Lower leg skin (tissue), 3 donors: ENCODE measurements at regions not wholly inside any gene's neighbourhood (a gene's known extent, or its start where the extent isn't known, plus 50 kb on each side); places are given as distances from the start of the nearest gene placed in this dataset.
"Not testable (repeated sequence)": the region's sequence is repeated elsewhere in the genome, so short reads cannot be mapped to it uniquely, and the experiment has no call there.

Experiments used
- CTCF ChIP-seq, 3 donors: fragments of 450-650 bp; IDR thresholded peaks; one replicate each; pipeline ENCODE4 v1.5.1; 2016; ENCODE audit warnings: antibody characterized with exemption in 3 of 3, mild to moderate bottlenecking in 3 of 3, moderate library complexity in 2 of 3
- POLR2A ChIP-seq, 2 donors: fragments of 450-650 bp; IDR thresholded peaks; one replicate each; pipeline ENCODE4 v1.6.1; 2016 to 2017; ENCODE audit warnings: antibody characterized with exemption in 2 of 2, mild to moderate bottlenecking in 1 of 2, moderate library complexity in 1 of 2

GRCh38 chr9:61862431-61862971 is 672.7 kb downstream of the SPATA31A7 start:
- not testable (repeated sequence) for TF ChIP-seq CTCF, POLR2A (IDR thresholded peaks at IDR 0.05)
